Thyroid gland (tissue), 4 donors: ENCODE measurements at regions not wholly inside any gene's neighbourhood (a gene's known extent, or its start where the extent isn't known, plus 50 kb on each side); places are given as distances from the start of the nearest gene placed in this dataset.

Experiments
- DNase-seq, 2 donors: peaks; one replicate each; pipeline ENCODE4 v3.0.0-alpha.2; 2019
- H3K27ac ChIP-seq, 3 donors: fragments of 200-600 bp; sonication (generic); 1 replicate in 2 of 3; 2 replicates in 1 of 3; pipeline ENCODE4 v1.5.1; 2016 to 2019; ENCODE audit warnings: mild to moderate bottlenecking in 1 of 3, moderate library complexity in 1 of 3
- H3K27me3 ChIP-seq: fragments of 200-600 bp; sonication (generic); one replicate; pipeline ENCODE4 v1.5.1; 2019
- H3K36me3 ChIP-seq, 2 donors: fragments of 200-600 bp; sonication (generic); one replicate each; pipeline ENCODE4 v1.5.1; 2016 to 2019
- H3K4me1 ChIP-seq, 2 donors: fragments of 200-600 bp; sonication (generic); one replicate each; pipeline ENCODE4 v1.5.1; 2017 to 2019
- H3K4me3 ChIP-seq, 3 donors: fragments of 200-600 bp; sonication (generic); replicated peaks in 1 of 3; 1 replicate in 2 of 3; 2 replicates in 1 of 3; pipeline ENCODE4 v1.5.1; 2016; ENCODE audit warnings: mild to moderate bottlenecking in 1 of 3
- H3K9me3 ChIP-seq: fragments of 200-600 bp; sonication (generic); one replicate; pipeline ENCODE4 v1.5.1; 2017
- POLR2A ChIP-seq, 2 donors: fragments of 450-650 bp; IDR thresholded peaks; one replicate each; pipeline ENCODE4 v1.6.1; 2017; ENCODE audit warnings: antibody characterized with exemption in 2 of 2, mild to moderate bottlenecking in 2 of 2, moderate library complexity in 1 of 2
- WGBS, 2 donors: methylation state at CpG; one replicate each; pipeline ENCODE4 v1.1.5; 2017; 5-methylcytosine and 5-hydroxymethylcytosine counted together
- intact Hi-C: fragments of 100-400 bp; cut with DNase I; formaldehyde crosslinking; loops from one replicate; pipeline ENCODE4 v1.15.1; 2023
- TF ChIP-seq, protein P1 (sequence below), 6 experiments: fragments of 200-600 bp in 3 of 6; fragments of 450-650 bp in 3 of 6; sonication (generic) in 3 of 6; IDR thresholded peaks; one replicate each; pipeline ENCODE4 v1.5.1; 2016 to 2019; ENCODE audit warnings: antibody characterized with exemption in 6 of 6, mild to moderate bottlenecking in 2 of 6, inconsistent platforms in 1 of 6, moderate library complexity in 1 of 6

DNA sequence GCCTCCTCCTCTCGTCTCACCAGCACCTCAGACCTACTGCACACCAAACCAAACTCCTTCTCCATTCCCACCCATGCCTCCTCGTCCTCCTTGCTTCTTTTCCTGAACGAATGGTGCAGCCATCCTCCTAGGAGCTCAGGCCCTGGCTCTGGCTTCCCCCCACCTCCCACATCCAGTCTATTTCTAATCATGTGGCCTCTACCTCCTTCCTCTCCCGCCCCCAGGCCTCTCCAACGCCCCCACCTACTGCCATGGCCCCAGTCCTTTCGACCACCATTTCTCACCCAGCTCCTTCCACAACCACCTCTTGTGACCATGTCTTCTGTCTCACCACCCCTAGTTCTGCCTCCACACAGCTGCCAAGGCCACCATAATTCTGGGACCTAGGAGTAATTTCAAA lies 127.1 kb downstream of the PJA1 start:
- WGBS, 2 donors = 91 to 93% methylated on average over 6 of the region's 6 CpGs
- Histone ChIP-seq H3K9me3 (no peaks in the 10 kb centered on the region), H3K36me3 (no peaks in the 10 kb centered on the region), H3K27ac (no peak overlapping the region), H3K4me1 (no peaks in the 10 kb centered on the region), H3K4me3 (no peak overlapping the region), H3K27me3 (no peaks in the 10 kb centered on the region)
- no peak for DNase-seq
- intact Hi-C loops = no loop called here
- TF ChIP-seq, protein P1, sequence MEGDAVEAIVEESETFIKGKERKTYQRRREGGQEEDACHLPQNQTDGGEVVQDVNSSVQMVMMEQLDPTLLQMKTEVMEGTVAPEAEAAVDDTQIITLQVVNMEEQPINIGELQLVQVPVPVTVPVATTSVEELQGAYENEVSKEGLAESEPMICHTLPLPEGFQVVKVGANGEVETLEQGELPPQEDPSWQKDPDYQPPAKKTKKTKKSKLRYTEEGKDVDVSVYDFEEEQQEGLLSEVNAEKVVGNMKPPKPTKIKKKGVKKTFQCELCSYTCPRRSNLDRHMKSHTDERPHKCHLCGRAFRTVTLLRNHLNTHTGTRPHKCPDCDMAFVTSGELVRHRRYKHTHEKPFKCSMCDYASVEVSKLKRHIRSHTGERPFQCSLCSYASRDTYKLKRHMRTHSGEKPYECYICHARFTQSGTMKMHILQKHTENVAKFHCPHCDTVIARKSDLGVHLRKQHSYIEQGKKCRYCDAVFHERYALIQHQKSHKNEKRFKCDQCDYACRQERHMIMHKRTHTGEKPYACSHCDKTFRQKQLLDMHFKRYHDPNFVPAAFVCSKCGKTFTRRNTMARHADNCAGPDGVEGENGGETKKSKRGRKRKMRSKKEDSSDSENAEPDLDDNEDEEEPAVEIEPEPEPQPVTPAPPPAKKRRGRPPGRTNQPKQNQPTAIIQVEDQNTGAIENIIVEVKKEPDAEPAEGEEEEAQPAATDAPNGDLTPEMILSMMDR (IDR thresholded peaks at IDR 0.05) = no peak
- TF ChIP-seq POLR2A (IDR thresholded peaks at IDR 0.05) = no peak

DNA sequence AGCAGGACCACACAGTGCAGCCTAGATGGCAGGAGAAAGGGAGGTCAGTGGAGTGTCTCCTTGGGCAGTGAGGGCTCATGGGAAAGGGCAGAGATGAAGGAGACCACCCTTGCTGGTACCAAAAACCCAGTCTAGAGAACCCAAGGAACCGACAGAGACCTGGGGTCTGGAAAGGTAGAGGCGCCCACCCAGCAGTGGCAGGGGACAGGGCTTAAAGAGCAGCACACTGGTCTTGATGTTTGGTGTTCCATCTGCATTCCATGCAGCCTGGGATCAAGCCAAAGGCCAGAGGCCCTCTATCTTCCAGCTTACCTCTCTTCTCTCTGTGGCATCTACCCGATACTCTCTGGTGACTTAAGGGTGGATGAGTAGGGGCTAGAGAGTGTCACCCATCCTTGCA lies 127.5 kb downstream of the PJA1 start:
- no peaks in the 10 kb centered on the region for H3K27me3 ChIP-seq
- intact Hi-C loops = no loop called here
- H3K9me3 ChIP-seq = no peaks in the 10 kb centered on the region
- no peaks in the 10 kb centered on the region for H3K36me3 ChIP-seq
- TF ChIP-seq, protein P1 (IDR thresholded peaks at IDR 0.05) = no peak
- TF ChIP-seq POLR2A (IDR thresholded peaks at IDR 0.05) = no peak
- DNase-seq = no peak
- no peak overlapping the region for H3K4me3 ChIP-seq
- no peaks in the 10 kb centered on the region for H3K4me1 ChIP-seq
- 95 to 100% methylated on average over 3 of the region's 3 CpGs for WGBS, 2 donors
- H3K27ac ChIP-seq = no peak overlapping the region

DNA sequence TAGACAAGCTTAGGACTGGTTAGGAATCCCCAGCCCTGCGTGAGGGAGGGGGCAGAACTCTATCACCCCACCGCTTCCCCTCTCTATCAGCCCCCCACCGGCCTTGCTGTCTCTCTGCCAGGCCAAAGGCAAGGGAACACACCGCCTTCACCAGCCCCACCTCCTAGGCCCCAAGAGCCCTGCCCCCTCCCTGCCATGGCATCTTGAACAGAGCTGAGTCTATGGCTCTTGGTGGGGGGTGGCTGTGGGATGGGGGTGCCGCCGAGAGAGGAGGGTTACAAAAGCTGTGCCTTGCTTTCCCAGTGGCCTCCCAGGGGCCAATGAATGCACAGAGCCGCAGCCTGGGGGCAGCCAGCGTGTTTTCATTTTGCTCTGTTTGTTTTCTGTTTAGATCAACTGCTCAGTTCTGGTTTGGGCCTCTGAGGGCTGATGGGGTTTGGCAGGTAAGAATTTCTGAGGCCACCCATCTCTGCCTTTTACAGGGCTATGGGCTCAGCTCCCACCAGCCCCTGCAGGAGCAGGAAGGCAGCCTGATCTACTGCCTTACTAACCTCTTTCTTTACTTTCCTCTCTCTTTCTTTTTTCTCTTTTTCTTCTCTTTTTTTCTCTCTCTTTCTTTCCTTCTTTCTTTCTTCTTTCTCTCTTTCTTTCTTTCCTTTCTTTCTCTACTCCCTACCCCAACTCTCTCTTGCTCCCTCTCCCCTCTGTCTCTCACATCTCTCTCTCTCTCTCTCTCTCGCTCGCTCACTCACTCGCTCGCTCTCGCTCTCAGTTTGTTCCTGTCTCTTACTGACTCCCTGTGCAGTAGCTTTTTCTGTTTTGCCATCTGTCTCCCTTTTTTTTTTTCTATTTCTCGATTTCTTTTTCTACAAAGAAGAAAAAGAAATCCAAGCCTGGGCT lies 128.3 kb downstream of the PJA1 start:
- no peak for DNase-seq
- Histone ChIP-seq H3K4me1 (no peaks in the 10 kb centered on the region), H3K27ac (no peak overlapping the region), H3K27me3 (no peaks in the 10 kb centered on the region), H3K9me3 (no peaks in the 10 kb centered on the region), H3K36me3 (no peaks in the 10 kb centered on the region), H3K4me3 (no peak overlapping the region)
- TF ChIP-seq, protein P1 (IDR thresholded peaks at IDR 0.05) = no peak
- TF ChIP-seq POLR2A (IDR thresholded peaks at IDR 0.05) = no peak
- intact Hi-C loops = no loop called here
- 77 to 87% methylated on average over 8 to 12 of the region's 14 CpGs for WGBS, 2 donors

DNA sequence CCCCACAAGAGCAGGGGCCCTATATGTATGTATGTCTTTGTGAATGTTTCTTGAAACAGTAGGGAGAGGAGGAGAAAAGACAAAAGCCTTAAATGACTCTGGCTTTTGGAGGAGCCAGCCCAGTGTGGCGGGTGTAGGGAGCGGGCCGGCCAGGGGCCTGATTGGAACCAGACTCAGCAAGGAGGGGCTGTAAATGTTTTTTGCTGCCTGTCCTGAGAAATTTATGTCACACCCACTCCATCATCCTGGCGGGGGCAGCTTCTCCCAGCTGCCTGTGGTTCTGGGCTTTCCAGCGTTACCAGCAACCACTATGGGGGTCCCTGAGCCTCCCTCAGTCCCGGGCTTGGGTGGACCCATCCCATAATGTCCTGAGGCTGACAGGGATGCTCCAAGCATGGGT lies 130.8 kb downstream of the PJA1 start:
- DNase-seq = no peak
- intact Hi-C loops = no loop called here
- TF ChIP-seq POLR2A (IDR thresholded peaks at IDR 0.05) = no peak
- TF ChIP-seq, protein P1 (IDR thresholded peaks at IDR 0.05) = no peak

DNA sequence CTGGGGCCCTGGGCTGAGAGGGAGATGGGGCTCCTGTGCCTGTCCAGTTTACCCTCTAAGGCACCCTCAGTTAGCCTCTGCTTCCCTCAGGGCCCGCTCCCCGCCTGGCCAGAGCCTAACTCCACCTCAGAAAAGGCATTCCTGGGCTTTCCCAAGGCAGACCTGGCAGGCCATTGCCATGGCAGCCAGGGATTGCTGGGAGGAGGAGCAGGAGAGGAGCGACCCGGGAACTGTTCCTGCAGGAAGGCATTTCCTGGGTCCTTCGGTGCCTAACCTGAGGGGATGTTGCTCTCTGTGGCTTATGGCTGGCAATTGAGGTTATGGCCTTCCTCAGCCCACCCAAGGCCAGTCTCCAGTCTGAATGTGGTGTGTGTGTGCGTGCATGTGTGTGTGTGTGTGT lies 131.3 kb downstream of the PJA1 start:
- TF ChIP-seq POLR2A (IDR thresholded peaks at IDR 0.05) = no peak
- TF ChIP-seq, protein P1 (IDR thresholded peaks at IDR 0.05) = no peak
- H3K4me3 ChIP-seq = no peak overlapping the region
- no peak overlapping the region for H3K27ac ChIP-seq
- H3K36me3 ChIP-seq = no peaks in the 10 kb centered on the region
- no peaks in the 10 kb centered on the region for H3K9me3 ChIP-seq
- H3K4me1 ChIP-seq = no peaks in the 10 kb centered on the region
- 100% methylated on average over 1 of the region's 6 CpGs for WGBS, 2 donors
- intact Hi-C loops = no loop called here
- no peak for DNase-seq
- H3K27me3 ChIP-seq = no peaks in the 10 kb centered on the region

More for the DNA sequence above, 130.8 kb downstream of the PJA1 start:
- no peak overlapping the region for H3K4me3 ChIP-seq
- no peaks in the 10 kb centered on the region for H3K27me3 ChIP-seq
- 73 to 95% methylated on average over 4 of the region's 6 CpGs for WGBS, 2 donors
- no peak overlapping the region for H3K27ac ChIP-seq
- H3K9me3 ChIP-seq = no peaks in the 10 kb centered on the region
- no peaks in the 10 kb centered on the region for H3K36me3 ChIP-seq
- no peaks in the 10 kb centered on the region for H3K4me1 ChIP-seq
